ENCODE measurements at regions not wholly inside any gene's neighbourhood (a gene's known extent, or its start where the extent isn't known, plus 50 kb on each side); places are given as distances from the start of the nearest gene placed in this dataset.

GRCh38 chr5:112626715-112627114 lies 111.0 kb upstream of the APC start:
- Mint-ChIP-seq H3K9me3 (peaks cover 6% of the 10 kb centered on the region), H3K36me3 (no peaks in the 10 kb centered on the region), H3K27me3 (ENCODE audit: low read depth) (no peaks in the 10 kb centered on the region), H3K4me3 (no peak overlapping the region), H3K27ac (no peak overlapping the region), H3K4me1 (peaks cover 48% of the 10 kb centered on the region)
- DNase-seq (ENCODE audit: low spot score in 2 of 2, unreplicated experiment in 2 of 2), result no peak
- no peak for TF ChIP-seq CTCF (IDR thresholded peaks at IDR 0.05; ENCODE audit: unreplicated experiment)

- DNase-seq (ENCODE audit: low spot score in 2 of 2, unreplicated experiment in 2 of 2), result no peak
- no peak overlapping the region for H3K4me3 Mint-ChIP-seq
- peaks cover 5% of the 10 kb centered on the region for H3K36me3 Mint-ChIP-seq
- TF ChIP-seq CTCF (IDR thresholded peaks at IDR 0.05; ENCODE audit: unreplicated experiment), result no peak
- peak overlapping the region; percentile 67 for H3K27ac Mint-ChIP-seq
- H3K9me3 Mint-ChIP-seq, result peaks cover 14% of the 10 kb centered on the region
- H3K27me3 Mint-ChIP-seq (ENCODE audit: low read depth), result no peaks in the 10 kb centered on the region
- H3K4me1 Mint-ChIP-seq, result peaks cover 48% of the 10 kb centered on the region
Measured at GRCh38 chr5:112628214-112628980, 109.3 kb upstream of the APC start.

GRCh38 chr5:112630246-112631009 lies 107.3 kb upstream of the APC start:
- Mint-ChIP-seq H3K9me3 (peaks cover 14% of the 10 kb centered on the region), H3K4me1 (peaks cover 47% of the 10 kb centered on the region)
- no peak for DNase-seq (ENCODE audit: low spot score in 2 of 2, unreplicated experiment in 2 of 2)

GRCh38 chr5:112634166-112634565 lies 103.5 kb upstream of the APC start:
- no peaks in the 10 kb centered on the region for H3K27me3 Mint-ChIP-seq (ENCODE audit: low read depth)
- no peak overlapping the region for H3K27ac Mint-ChIP-seq
- H3K36me3 Mint-ChIP-seq, result peaks cover 5% of the 10 kb centered on the region
- no peak overlapping the region for H3K4me3 Mint-ChIP-seq
- DNase-seq (ENCODE audit: low spot score in 2 of 2, unreplicated experiment in 2 of 2), result no peak
- no peak for TF ChIP-seq CTCF (IDR thresholded peaks at IDR 0.05; ENCODE audit: unreplicated experiment)
- peaks cover 44% of the 10 kb centered on the region for H3K4me1 Mint-ChIP-seq
- H3K9me3 Mint-ChIP-seq, result peaks cover 14% of the 10 kb centered on the region

More at GRCh38 chr5:112630246-112631009, 107.3 kb upstream of the APC start:
- peak overlapping the region; percentile 80 for H3K27ac Mint-ChIP-seq
- no peaks in the 10 kb centered on the region for H3K27me3 Mint-ChIP-seq (ENCODE audit: low read depth)
- no peak overlapping the region for H3K4me3 Mint-ChIP-seq
- peaks cover 5% of the 10 kb centered on the region for H3K36me3 Mint-ChIP-seq
- TF ChIP-seq CTCF (IDR thresholded peaks at IDR 0.05; ENCODE audit: unreplicated experiment), result no peak

- Mint-ChIP-seq H3K36me3 (peaks cover 5% of the 10 kb centered on the region), H3K9me3 (peaks cover 14% of the 10 kb centered on the region), H3K4me1 (peaks cover 40% of the 10 kb centered on the region), H3K4me3 (no peak overlapping the region), H3K27ac (no peak overlapping the region), H3K27me3 (ENCODE audit: low read depth) (no peaks in the 10 kb centered on the region)
- TF ChIP-seq CTCF (IDR thresholded peaks at IDR 0.05; ENCODE audit: unreplicated experiment), result no peak
- DNase-seq (ENCODE audit: low spot score in 2 of 2, unreplicated experiment in 2 of 2), result no peak
Measured at GRCh38 chr5:112634796-112635195, 102.9 kb upstream of the APC start.

All from mesothelial cell of epicardium (in vitro differentiated cells).